ENCODE measurements at regions not wholly inside any gene's neighbourhood (a gene's known extent, or its start where the extent isn't known, plus 50 kb on each side); places are given as distances from the start of the nearest gene placed in this dataset.

DNA sequence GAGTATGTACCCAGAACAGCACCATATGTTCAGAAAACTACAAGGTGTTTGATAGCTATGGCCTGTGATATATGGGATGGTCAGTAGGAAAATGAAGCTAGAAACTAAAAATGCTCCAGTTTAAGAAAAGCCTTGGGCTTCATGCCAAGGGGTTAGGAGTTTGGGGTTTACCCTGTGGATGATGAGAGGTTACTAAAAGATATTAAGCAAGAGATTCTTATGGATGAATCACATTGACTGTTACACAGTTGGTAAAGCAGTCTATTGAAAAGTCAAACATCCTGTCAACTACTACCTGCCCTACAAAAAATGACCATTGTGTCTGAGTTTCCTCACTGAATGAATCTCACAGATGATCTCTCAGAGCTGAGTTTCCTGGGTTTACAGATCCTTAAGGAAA, 166.2 kb upstream of the INHBA start:
- Histone ChIP-seq H3K4me1 (ENCODE audit: insufficient read depth, low read length) (peaks cover 18% of the 10 kb centered on the region), H3K4me3 (ENCODE audit: low read length) (no peak overlapping the region), H3K9me3 (ENCODE audit: low read depth, low read length) (no peaks in the 10 kb centered on the region), H3K27me3 (ENCODE audit: insufficient read depth, low read length) (no peaks in the 10 kb centered on the region)

DNA sequence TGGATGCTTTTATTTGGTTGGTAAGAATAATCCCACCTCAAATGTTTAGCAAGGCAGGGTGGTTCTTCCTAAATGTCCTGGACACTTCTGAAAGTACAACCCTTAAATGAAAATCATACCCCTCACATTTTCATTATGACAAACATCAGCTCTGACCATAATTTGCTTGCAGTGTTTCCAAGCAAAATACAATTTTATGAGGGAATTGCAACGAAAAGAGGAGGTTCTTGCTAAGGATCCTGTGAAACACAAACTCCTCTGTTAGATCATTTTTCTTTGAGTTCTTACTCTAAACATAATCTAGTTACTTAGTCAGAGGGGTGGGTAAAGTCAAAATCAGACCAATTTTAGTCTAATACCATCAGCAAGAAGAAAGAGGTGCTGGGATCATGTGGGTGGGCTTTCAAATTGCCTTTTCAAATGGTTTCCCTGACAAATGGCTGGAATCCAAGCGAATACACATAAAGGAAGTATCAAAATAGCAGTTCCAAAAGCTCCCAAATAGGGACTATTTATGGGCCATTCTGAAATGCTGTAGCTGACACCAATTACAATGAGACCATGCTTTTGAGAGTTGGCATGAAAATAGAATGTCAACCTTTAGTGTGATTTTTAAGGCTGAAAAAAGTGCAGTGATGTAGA, 164.9 kb upstream of the INHBA start:
- Histone ChIP-seq H3K4me3 (ENCODE audit: low read length) (no peak overlapping the region), H3K27me3 (ENCODE audit: insufficient read depth, low read length) (no peaks in the 10 kb centered on the region), H3K9me3 (ENCODE audit: low read depth, low read length) (no peaks in the 10 kb centered on the region), H3K4me1 (ENCODE audit: insufficient read depth, low read length) (peaks cover 18% of the 10 kb centered on the region)

DNA sequence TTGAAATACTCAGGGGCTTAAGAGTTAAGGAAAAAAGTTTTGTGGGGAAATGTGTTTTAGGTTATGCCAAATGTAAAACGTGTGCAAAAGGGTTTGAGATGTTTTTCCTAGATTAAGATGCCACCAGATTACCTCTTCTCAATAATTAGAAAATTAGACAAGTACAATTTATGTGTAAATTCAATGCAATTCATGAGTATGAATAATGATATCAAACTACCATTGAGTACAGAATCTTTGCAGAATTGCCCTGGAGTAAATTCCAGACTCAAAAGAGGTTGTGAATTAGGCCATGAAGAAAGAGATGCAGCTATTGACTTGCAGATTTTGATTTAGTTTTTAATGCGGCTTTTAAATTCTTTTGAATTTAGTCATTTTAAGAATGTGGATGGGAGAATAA, 159.4 kb upstream of the INHBA start:
- H3K4me1 ChIP-seq (ENCODE audit: insufficient read depth, low read length), result peaks cover 6% of the 10 kb centered on the region
- no peaks in the 10 kb centered on the region for H3K27me3 ChIP-seq (ENCODE audit: insufficient read depth, low read length)
- no peaks in the 10 kb centered on the region for H3K9me3 ChIP-seq (ENCODE audit: low read depth, low read length)
- H3K4me3 ChIP-seq (ENCODE audit: low read length), result no peak overlapping the region

DNA sequence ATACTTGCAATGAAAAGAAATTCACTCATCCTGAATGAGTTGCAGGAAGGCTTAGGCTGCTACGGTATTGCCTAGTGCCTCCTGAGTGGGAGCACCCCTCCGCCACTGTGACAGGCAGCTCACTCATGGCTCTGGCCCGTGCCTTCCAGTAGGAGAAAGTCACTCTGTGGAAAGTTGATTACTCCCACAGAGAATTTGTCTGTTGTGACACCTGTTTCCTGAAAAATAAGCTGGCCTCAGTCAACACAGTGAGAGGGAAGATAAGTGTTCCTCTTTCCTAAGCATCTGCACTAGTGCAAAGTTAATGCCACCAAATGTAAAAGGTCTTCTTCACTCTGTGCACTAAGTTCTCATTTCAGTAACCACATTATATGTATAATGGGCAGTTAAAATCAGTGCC, 158.8 kb upstream of the INHBA start:
- no peaks in the 10 kb centered on the region for H3K27me3 ChIP-seq (ENCODE audit: insufficient read depth, low read length)
- H3K4me1 ChIP-seq (ENCODE audit: insufficient read depth, low read length), result peaks cover 6% of the 10 kb centered on the region
- no peak overlapping the region for H3K4me3 ChIP-seq (ENCODE audit: low read length)
- H3K9me3 ChIP-seq (ENCODE audit: low read depth, low read length), result no peaks in the 10 kb centered on the region

DNA sequence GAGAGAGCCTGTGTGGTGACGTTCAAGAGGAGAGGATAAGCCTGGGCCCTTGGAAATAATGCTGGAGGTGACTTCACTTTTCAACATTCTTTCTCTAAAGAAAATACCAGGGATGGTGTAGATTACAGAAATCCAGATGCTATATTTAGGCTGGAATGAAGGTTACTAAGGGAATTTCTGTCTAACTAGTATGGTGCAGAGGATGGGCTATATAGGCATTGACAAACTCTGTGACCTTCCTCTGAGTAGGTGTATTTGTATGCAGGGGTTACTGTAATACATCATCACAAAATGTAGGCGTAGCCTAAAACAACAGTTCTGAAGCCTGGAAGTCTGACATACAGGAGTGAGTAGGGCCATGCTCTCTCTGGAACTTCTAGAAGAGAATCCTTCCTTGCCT, 155.3 kb upstream of the INHBA start:
- no peak overlapping the region for H3K4me3 ChIP-seq (ENCODE audit: low read length)
- peaks cover 6% of the 10 kb centered on the region for H3K4me1 ChIP-seq (ENCODE audit: insufficient read depth, low read length)
- H3K9me3 ChIP-seq (ENCODE audit: low read depth, low read length), result no peaks in the 10 kb centered on the region
- no peaks in the 10 kb centered on the region for H3K27me3 ChIP-seq (ENCODE audit: insufficient read depth, low read length)

DNA sequence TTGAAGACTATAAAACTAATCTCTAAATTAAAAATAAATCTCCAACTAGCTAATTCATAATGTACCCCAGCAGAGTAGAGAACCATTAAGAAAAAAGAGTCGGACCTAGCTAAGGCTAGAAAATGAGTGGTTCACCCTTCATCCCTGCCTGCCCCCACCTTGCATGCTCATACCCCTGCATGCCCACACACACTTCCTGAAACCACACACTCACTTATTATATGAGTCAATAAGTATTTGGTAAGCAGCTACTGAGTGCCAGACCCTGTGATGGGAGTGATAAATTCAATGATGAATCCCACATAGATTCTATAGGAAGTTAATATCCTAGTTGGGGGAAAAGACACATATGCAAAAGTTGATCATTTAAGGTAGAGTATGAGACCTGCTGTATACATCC, 152.9 kb upstream of the INHBA start:
- Histone ChIP-seq H3K4me3 (ENCODE audit: low read length) (no peak overlapping the region), H3K4me1 (ENCODE audit: insufficient read depth, low read length) (no peaks in the 10 kb centered on the region), H3K9me3 (ENCODE audit: low read depth, low read length) (no peaks in the 10 kb centered on the region), H3K27me3 (ENCODE audit: insufficient read depth, low read length) (no peaks in the 10 kb centered on the region)

DNA sequence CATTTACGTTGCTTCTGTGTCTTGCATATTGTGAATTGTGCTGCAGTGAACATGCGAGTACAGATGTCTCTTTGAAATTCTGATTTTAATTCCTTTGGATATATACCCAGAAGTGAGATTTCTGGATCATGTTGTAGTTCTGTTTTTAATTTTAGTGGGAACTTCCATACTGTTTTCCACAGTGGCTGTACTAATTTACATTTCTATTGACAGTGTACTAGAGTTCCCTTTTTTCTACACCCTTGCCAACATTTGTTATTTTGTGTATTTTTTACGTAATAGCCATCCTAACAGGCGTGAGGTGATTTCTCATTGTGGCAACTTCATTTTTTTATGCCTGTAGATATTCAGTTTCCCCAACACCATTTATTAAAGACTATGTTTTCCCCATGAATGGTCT, 144.7 kb upstream of the INHBA start:
- Histone ChIP-seq H3K9me3 (ENCODE audit: low read depth, low read length) (no peaks in the 10 kb centered on the region), H3K4me1 (ENCODE audit: insufficient read depth, low read length) (no peaks in the 10 kb centered on the region), H3K27me3 (ENCODE audit: insufficient read depth, low read length) (no peaks in the 10 kb centered on the region), H3K4me3 (ENCODE audit: low read length) (no peak overlapping the region)

DNA sequence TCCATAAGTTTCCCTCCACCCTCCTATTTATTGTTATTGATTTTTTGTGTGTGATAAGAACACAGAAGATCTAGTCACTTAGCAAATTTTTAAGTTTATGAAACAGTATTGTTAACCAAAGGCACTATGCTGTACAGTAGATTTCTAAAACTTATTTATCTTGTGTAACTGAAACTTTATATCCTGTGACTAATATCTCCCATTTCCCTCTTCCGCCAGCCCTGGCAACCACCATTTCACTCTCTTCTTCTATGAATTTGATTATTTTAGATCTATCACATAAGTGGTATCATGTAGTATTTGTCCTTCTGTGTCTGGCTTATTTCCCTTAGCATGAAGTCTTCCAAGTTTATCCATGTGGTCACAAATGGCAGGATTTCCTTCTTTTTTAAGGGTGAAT, 144.3 kb upstream of the INHBA start:
- Histone ChIP-seq H3K4me3 (ENCODE audit: low read length) (no peak overlapping the region), H3K9me3 (ENCODE audit: low read depth, low read length) (no peaks in the 10 kb centered on the region), H3K27me3 (ENCODE audit: insufficient read depth, low read length) (no peaks in the 10 kb centered on the region), H3K4me1 (ENCODE audit: insufficient read depth, low read length) (no peaks in the 10 kb centered on the region)

DNA sequence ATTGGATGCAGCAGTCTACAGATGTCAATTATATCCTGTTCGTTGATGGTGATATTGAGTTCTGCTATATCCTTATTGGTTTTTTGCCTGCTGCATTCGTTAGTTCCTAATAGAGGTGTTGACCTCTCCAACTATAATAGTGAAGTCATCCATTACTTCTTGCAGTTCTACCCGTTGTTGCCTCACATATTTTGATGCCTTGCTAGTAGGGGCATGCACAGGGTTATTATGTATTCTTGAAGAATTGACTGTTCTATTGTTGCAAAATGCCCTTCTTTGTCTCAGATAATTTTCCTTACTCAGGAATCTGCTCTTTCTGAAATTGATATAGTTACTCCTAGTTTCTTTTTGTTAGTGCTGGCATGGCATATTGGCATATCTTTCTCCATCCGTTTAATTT, 140.1 kb upstream of the INHBA start:
- Histone ChIP-seq H3K4me3 (ENCODE audit: low read length) (no peak overlapping the region), H3K27me3 (ENCODE audit: insufficient read depth, low read length) (no peaks in the 10 kb centered on the region), H3K4me1 (ENCODE audit: insufficient read depth, low read length) (peaks cover 3% of the 10 kb centered on the region), H3K9me3 (ENCODE audit: low read depth, low read length) (peaks cover 4% of the 10 kb centered on the region)

DNA sequence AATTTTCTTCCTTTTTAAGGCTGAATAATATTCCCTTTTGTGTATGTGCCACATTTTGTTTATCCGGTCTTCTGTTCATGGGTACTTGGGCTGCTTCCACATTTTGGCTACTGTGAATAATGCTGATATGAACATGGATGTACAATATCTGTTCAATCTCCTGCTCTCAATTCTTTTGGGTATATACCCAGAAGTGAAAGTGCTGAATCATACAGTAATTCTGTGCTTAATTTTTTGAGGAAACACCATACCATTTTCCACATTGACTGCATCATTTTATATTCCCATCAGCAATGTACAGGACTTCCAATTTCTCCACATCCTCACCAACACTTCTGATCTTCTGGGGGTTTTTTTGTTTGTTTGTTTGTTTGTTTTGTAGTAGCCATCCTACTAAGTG, 135.0 kb upstream of the INHBA start:
- Histone ChIP-seq H3K9me3 (ENCODE audit: low read depth, low read length) (peaks cover 4% of the 10 kb centered on the region), H3K4me1 (ENCODE audit: insufficient read depth, low read length) (peaks cover 5% of the 10 kb centered on the region), H3K4me3 (ENCODE audit: low read length) (no peak overlapping the region), H3K27me3 (ENCODE audit: insufficient read depth, low read length) (no peaks in the 10 kb centered on the region)

DNA sequence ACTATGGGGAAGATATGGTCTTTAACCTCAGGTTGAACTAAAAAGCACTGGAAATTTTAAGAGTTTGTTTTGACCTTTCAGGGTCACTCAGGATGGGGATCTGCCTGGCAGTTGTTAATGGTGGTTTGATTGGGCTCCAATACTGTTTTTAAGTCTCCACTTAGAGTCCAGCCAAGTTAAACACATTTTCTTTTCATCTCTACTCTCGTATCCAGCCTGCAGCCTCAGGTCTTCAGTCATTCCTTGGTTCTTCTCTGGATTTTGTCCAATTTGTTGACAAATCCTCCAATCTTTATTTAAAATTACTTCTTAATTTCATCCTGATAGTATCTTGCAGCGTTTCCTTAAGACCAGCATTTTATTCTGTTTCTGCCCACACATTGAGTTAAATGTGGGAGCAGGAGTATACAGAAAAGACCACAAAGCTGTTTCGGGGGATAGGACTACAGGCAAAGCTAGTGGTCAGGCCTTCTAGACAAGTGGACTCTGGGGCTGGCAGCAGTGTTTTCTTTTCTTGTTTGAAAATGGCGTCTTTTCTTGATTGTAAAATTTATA, 133.2 kb upstream of the INHBA start:
- Histone ChIP-seq H3K4me3 (ENCODE audit: low read length) (no peak overlapping the region), H3K27me3 (ENCODE audit: insufficient read depth, low read length) (no peaks in the 10 kb centered on the region), H3K9me3 (ENCODE audit: low read depth, low read length) (peaks cover under 1% of the 10 kb centered on the region), H3K4me1 (ENCODE audit: insufficient read depth, low read length) (peaks cover 5% of the 10 kb centered on the region)

DNA sequence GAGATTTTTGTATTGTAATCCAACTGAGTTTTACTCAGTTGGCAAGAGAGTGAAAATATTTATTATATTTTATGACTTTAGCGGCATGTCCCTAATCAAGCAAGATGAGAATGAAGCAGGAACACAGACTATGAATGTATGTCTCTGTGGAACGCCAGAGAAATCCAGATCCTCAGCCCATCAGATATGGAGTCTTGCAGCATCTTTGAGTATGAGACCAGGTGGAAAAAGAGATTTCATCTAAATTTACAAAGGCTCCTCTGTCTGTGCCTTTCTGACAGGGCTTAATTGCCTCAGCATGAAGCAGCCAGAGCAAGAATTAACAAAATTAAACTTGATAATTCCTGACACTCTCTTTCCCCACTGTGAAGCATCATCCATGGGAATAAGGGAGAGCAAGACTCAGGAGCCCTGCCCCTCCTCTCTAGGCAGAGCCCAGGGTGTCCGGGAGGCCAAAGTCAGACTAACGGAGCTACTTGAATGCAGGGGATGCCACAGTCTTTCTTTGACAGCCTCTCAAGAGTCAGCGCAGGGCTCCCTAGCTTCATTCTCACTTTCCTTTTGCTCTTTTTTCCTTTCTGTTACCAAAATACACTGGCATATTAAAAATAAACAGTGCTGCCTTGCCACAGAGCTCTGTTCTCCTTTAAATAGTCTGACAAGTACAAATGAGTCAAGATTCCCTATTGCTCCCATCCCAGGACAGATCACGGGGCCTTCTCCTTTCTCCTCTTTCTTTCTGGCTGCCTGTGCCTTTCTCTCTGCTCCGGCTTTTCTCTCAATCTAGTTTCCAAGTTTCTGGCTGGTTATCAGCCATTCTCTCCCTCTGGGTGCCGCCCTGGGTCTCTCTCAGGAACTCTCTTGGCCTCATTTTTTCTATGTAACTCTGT, 132.2 kb upstream of the INHBA start:
- no peaks in the 10 kb centered on the region for H3K9me3 ChIP-seq (ENCODE audit: low read depth, low read length)
- no peak overlapping the region for H3K4me3 ChIP-seq (ENCODE audit: low read length)
- H3K27me3 ChIP-seq (ENCODE audit: insufficient read depth, low read length), result no peaks in the 10 kb centered on the region
- peaks cover 5% of the 10 kb centered on the region for H3K4me1 ChIP-seq (ENCODE audit: insufficient read depth, low read length)

DNA sequence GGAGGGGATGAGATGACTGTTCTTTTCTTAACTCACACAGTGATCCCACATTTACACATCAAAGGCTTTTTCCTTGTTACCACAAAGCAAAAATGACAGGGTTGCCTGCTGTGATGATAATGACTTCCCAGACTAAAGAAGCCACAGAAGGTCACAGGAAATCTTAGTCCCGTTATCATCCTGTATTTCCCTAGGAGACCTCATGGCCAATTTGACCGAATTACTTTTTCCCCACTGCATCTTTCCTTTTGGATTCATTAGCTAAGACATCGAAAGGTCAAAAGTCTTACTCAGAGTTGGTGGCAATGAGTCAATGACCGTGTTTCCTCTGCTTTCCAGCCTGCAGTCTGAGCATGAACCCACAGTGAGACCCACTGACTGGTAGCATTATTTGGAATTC, 130.1 kb upstream of the INHBA start:
- Histone ChIP-seq H3K27me3 (ENCODE audit: insufficient read depth, low read length) (no peaks in the 10 kb centered on the region), H3K9me3 (ENCODE audit: low read depth, low read length) (no peaks in the 10 kb centered on the region), H3K4me3 (ENCODE audit: low read length) (no peak overlapping the region), H3K4me1 (ENCODE audit: insufficient read depth, low read length) (peaks cover 1% of the 10 kb centered on the region)

DNA sequence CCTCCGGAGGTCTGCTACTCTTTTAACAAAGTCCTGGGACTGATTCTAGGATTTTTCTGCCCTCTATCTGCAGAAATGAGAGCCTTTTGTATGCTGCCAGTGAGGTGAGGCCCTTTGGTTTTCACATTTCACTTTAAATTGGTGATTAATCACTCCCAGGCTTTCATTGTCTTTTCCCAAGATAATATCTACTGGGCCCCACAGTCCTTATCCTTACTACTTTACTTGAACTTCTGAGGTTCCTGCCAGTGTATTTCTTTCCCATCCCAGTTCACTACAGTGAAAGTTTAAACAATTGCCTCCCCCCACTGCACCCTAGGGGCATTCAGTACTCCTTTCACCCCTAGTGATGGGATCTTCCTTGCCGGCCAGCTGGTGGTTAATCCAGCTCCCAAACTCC, 127.4 kb upstream of the INHBA start:
- no peak overlapping the region for H3K4me3 ChIP-seq (ENCODE audit: low read length)
- no peaks in the 10 kb centered on the region for H3K4me1 ChIP-seq (ENCODE audit: insufficient read depth, low read length)
- H3K9me3 ChIP-seq (ENCODE audit: low read depth, low read length), result no peaks in the 10 kb centered on the region
- H3K27me3 ChIP-seq (ENCODE audit: insufficient read depth, low read length), result no peaks in the 10 kb centered on the region

DNA sequence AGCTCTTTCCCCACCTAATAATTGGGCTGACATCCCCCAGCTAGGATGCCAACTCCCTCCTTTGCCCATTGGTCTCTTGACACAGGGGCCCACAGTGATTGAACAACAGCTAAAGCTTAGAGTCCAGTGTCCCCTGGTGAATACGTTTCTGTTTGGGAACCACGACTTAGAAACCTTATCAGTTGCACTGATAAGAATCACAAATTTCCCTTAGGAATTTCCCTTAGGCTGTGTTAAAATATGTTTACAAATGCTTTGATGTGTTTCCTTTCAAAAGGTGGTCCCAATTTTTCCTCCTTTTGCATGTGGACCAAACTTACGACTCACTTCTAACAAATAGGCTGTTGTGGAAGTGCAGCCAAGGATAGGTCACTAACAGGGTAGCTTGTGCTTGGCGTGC, 126.0 kb upstream of the INHBA start:
- no peaks in the 10 kb centered on the region for H3K9me3 ChIP-seq (ENCODE audit: low read depth, low read length)
- H3K4me1 ChIP-seq (ENCODE audit: insufficient read depth, low read length), result no peaks in the 10 kb centered on the region
- H3K4me3 ChIP-seq (ENCODE audit: low read length), result no peak overlapping the region
- no peaks in the 10 kb centered on the region for H3K27me3 ChIP-seq (ENCODE audit: insufficient read depth, low read length)

DNA sequence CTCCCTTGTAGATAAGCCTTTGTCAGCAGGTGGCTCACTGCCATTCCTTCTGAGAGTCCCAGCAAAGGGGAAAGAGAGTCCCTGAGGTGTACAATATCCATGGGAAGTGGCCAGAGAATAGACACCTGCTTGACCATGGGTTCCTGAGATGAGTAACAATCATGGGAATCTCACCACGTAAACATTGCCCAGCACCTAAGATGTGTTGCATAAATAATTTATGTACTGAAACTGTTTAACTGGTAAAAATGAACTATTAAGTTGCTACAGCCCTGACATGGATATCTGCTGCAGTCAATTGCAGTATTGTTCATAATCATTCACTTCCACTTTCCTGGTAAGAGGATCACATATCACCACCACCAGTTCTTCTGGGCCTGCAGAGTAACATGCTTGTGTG, 123.8 kb upstream of the INHBA start:
- Histone ChIP-seq H3K27me3 (ENCODE audit: insufficient read depth, low read length) (no peaks in the 10 kb centered on the region), H3K4me3 (ENCODE audit: low read length) (no peak overlapping the region), H3K4me1 (ENCODE audit: insufficient read depth, low read length) (no peaks in the 10 kb centered on the region), H3K9me3 (ENCODE audit: low read depth, low read length) (no peaks in the 10 kb centered on the region)

Measured in mononuclear cell (primary cell).